HG02588 (cell line): ENCODE measurements at regions not wholly inside any gene's neighbourhood (a gene's known extent, or its start where the extent isn't known, plus 50 kb on each side); places are given as distances from the start of the nearest gene placed in this dataset.

Source experiments
- ATAC-seq: cut with Tn5 transposase; IDR thresholded peaks from one replicate; pipeline ENCODE4 v1.9.1; 2021; ENCODE audit warnings: mild to moderate bottlenecking, moderate library complexity; ENCODE audit not compliant: unreplicated experiment

- ATAC-seq, result no peak
Measured at GRCh38 chr9:82604947-82605656, 457.8 kb downstream of the RASEF start.

DNA sequence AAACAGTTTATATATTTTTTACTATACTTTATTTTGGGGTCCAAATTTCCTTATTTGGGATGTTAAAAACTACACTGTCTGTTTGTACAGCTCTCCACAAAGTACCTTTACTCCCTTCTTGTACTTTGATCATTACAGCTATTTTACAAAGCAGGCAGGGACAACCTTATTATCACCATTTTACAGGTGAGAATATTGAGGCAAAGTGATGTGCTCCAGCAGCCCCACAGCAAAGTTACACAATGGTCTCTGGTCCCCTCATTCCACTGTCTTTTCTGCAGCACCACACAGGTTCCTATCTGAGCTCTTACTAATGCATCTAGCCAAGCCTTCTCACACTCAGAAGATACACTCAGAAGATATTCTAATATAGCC is 457.3 kb downstream of the RASEF start:
- no peak for ATAC-seq

GRCh38 chr9:82606071-82606470 is 456.9 kb downstream of the RASEF start:
- ATAC-seq, result no peak

DNA sequence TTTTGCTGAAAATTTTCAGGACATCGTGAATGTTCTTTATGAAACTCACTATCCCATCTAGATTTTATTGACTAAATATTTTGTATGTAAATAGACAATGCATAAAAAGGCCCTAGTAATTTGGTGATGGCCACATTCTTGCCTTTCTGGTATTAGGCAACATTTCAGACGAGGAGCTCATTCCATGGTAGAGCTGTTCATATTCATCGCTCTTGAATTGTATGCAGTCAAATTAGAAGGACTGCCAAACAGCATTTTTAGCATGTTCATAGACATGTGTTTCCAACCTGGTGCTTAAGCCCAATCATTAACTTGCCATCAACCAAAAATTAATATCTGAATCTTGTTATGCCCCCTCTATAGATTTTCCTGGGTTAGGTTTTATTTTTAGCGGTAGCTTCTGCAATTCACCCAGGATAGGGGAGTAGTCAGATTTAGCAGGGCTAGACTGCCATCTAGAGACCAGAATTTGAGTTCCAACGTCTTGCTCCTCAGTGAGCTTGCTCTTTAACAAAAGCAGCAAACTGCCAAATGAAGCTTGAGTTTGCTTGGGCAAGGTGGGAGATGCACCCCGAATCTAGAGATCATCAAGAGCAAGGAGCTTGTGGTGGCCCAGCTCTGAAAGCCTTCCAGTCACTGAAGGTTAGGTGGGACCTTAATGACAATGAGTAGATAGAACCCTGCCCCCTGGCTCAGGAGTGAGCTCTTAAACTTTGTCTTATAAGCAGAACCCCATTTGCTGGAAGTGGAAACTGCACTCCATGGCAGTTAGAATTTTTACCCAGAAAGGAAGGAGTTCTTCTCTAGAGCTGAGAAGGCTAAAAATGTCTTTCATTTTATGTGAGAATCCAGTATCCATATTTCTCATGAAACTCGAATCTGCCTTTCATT is 456.2 kb downstream of the RASEF start:
- no peak for ATAC-seq

GRCh38 chr9:82608487-82608886 is 454.5 kb downstream of the RASEF start:
- no peak for ATAC-seq

- ATAC-seq, result no peak
Measured at GRCh38 chr9:82612942-82613341, 450.0 kb downstream of the RASEF start.

DNA sequence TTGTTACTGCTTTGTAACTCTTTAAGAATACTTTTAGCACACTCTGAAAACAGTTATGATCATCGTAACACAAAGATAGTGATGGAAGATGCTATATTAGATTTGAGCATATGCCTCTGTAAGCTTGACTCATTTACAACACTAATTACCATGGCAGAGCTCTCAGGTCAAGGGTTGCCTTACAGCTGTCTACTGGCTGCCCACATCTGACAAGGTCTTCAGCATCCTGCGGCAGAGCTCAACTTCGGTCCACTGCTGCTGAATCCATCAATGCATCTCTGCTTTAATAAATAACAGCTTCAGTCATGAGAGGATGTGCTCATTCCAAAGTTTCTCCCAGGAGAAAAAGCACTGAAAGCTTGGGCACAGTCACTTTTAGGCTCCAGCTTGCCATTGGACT is 449.4 kb downstream of the RASEF start:
- ATAC-seq, result no peak

- no peak for ATAC-seq
Measured at GRCh38 chr9:82616545-82616944, 446.4 kb downstream of the RASEF start.

GRCh38 chr9:82621447-82621846 is 441.5 kb downstream of the RASEF start:
- no peak for ATAC-seq

DNA sequence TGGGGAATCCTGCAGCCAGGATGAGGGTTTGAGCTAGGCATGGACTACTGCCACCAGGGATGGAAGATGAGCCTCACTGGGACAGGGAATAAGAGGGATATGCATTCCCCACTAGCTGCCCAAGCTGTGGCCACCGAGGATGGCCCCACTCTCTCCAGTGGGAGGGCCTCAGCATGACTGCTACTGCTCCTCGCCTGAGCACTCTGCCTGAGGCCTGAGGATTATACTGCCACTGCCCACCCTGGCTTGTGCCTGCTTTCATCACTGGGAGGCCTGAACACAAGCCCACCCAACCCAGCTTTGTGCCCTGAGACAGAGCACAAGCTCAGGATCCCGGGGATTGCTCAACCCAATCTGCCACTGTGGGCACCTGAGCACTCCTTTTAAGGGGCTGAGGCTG is 425.6 kb downstream of the RASEF start:
- ATAC-seq, result no peak

DNA sequence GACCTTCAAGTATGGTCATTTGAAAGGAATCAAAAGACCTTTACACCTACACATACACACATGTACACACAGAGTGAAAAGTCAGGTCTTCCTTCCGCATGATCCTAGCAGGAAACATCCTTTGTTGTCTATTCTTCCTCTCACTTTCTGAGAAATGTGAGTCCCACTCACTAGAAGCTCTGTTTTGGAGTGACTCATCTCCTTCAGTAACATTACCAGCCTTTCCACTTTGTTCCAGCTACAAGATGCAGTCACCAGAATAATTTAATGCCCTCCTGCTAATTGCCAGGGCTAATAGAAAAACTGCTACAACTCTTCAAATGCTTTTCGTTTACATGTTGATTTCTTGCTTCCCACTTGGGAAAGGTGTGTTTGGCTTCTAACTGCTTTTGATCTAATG is 417.3 kb downstream of the RASEF start:
- ATAC-seq, result no peak

- no peak for ATAC-seq
Measured at GRCh38 chr9:82650368-82650767, 412.6 kb downstream of the RASEF start.

DNA sequence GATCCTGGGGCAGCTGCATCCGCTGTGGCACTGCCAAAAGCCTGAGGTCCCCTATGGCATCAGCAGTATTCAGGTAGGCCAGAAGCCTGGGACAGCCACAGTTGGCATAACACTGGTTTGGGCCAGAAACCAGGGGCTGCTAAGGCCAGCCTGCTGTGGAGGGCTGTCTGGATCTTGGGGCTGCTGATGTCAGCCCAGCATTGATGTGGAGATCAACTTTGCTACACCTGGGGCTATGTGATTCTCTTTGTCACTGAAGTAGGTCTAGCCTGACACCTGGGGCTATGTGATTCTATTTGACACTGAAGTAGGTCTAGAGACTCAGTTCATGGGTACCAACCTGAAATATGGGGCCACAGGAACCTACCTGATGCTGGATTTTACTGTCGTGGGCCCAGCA is 411.5 kb downstream of the RASEF start:
- ATAC-seq, result no peak

- ATAC-seq, result no peak
Measured at GRCh38 chr9:82665324-82665723, 397.6 kb downstream of the RASEF start.

DNA sequence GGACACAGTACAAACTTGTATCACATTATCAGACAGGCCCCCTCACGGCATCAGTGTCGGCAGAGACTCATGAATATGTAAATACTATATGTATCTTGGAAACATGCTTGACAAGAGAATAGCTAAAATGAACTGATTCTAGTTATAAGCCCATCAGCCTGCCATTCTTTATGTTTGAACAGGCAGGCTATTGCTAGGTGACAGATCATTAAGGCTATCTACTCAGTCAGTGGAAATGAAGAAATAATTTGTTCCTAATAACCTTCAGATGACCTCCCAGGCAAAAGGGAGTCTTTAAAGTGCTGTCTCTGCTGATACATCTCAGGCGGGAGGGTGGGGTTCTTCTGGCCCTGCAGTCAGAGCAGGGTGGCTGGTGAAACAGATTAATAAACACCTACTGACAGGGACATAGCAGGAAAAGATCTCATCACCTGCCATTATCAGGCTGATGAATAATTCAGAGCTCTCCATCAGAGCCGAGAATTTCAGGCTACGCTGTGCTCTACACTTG is 394.2 kb downstream of the RASEF start:
- ATAC-seq, result no peak

GRCh38 chr9:82670000-82670399 is 392.9 kb downstream of the RASEF start:
- ATAC-seq, result no peak

- ATAC-seq, result no peak
Measured at GRCh38 chr9:82670726-82671125, 392.2 kb downstream of the RASEF start.

GRCh38 chr9:82673201-82673600 is 389.7 kb downstream of the RASEF start:
- ATAC-seq, result no peak

DNA sequence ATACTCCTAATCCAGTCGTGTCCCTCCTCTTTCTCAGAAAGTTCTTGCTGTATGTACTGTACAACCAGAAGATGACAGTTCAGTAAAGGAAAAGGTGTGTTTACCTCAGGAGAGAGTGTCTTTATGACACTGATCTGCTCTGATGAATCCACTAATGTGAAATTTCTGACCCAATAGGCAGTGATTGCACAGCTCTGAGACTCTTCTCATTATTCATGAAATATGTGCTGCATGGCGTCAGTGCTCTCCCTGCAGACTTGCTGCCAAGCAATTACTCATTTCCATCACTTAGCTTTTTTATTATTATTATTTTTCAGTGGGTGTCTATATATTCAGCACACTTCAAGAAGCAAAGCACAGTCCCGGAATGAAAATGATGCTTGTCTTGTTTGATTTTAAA is 389.0 kb downstream of the RASEF start:
- ATAC-seq, result no peak

DNA sequence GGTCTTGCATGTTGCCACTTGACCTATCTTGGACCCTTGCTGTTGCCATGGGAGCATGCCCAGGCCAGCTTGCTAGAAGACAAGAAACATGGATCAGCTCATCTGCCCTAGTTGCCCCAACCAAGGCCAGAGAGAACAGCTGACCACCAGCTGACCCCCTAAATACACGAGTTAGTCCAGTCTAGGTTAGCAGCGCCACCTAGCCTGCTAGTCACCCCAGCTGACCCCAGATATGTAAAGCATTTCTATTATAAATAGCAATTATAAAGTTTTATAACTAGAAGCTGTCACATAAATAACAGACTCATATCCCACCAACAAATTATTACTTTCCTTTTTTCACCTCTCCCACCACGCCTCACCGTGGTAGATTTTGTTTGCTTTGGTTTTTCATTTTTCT is 387.8 kb downstream of the RASEF start:
- no peak for ATAC-seq

GRCh38 chr9:82675605-82676004 is 387.3 kb downstream of the RASEF start:
- no peak for ATAC-seq

DNA sequence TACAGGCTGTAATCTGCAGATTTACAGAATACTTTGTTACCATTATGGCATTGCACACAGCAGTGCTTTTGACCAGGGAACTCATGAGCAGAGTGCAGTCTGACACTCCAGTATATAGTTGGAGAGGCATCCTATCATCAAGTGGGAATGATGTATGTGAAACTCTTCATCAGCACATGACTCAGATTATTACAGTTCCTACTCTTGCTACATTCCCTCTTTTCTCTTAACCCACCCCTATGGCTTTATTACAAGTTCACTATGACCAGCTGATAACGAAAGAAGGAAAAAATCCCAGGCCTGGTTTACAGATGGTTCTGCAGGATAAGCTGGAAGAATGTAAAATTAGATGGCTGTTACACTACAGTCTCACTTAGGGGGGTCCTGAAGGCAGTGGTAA is 385.9 kb downstream of the RASEF start:
- no peak for ATAC-seq
